ENCODE measurements at regions not wholly inside any gene's neighbourhood (a gene's known extent, or its start where the extent isn't known, plus 50 kb on each side); places are given as distances from the start of the nearest gene placed in this dataset.

GRCh38 chrX:13927175-13927574 is 102.5 kb downstream of the GEMIN8 start:
- Histone ChIP-seq H3K4me2 (no peak overlapping the region), H3K4me3 (ENCODE audit: low read depth in 2 of 2, low read length in 1 of 2) (no peak overlapping the region), H3K79me2 (ENCODE audit: insufficient read depth) (no peaks in the 10 kb centered on the region), H3K27me3 (ENCODE audit: insufficient read depth) (no peaks in the 10 kb centered on the region; the same call in 1 of the 2 replicates), H3K27ac (ENCODE audit: low read depth in 2 of 2, low read length in 1 of 2) (no peak overlapping the region), H3K9me3 (no peaks in the 10 kb centered on the region), H3F3A (replicated peaks; ENCODE audit: insufficient read depth) (no peaks in the 10 kb centered on the region), H3K9me2 (no peaks in the 10 kb centered on the region), H3K4me1 (ENCODE audit: control insufficient read depth in 1 of 2, insufficient read depth in 2 of 2, low read depth in 1 of 2, low read length in 1 of 2) (no peaks in the 10 kb centered on the region), H3K9ac (no peak overlapping the region), H2AFZ (ENCODE audit: low read depth) (no peak overlapping the region), H3K36me3 (replicated peaks in 1 of 2; ENCODE audit: control insufficient read depth in 1 of 2, insufficient read depth in 2 of 2, low read length in 1 of 2) (no peaks in the 10 kb centered on the region), H4K20me1 (ENCODE audit: insufficient read depth) (no peaks in the 10 kb centered on the region)
- WGBS (ENCODE audit: low lambda C conversion rate): 38% methylated on average over 2 of the region's 2 CpGs
- ChIA-PET CTCF (interaction anchor here (1.9 kb wide), 1 partner anchor 10 kb away, joined by 5 read pairs; no protein-coding TSS in a partner anchor), POLR2A (no interaction called here)
- no peak for DNase-seq
- TF ChIP-seq FOSL2 (IDR thresholded peaks at IDR 0.05; ENCODE audit: borderline replicate concordance, low read depth) (no peak), RCOR1 (IDR thresholded peaks at IDR 0.05; ENCODE audit: low read length) (no peak)
- TF ChIP-seq, protein P1, sequence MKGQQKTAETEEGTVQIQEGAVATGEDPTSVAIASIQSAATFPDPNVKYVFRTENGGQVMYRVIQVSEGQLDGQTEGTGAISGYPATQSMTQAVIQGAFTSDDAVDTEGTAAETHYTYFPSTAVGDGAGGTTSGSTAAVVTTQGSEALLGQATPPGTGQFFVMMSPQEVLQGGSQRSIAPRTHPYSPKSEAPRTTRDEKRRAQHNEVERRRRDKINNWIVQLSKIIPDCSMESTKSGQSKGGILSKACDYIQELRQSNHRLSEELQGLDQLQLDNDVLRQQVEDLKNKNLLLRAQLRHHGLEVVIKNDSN (IDR thresholded peaks at IDR 0.05; ENCODE audit: borderline replicate concordance, low read depth): no peak
- TF ChIP-seq, protein P2, sequence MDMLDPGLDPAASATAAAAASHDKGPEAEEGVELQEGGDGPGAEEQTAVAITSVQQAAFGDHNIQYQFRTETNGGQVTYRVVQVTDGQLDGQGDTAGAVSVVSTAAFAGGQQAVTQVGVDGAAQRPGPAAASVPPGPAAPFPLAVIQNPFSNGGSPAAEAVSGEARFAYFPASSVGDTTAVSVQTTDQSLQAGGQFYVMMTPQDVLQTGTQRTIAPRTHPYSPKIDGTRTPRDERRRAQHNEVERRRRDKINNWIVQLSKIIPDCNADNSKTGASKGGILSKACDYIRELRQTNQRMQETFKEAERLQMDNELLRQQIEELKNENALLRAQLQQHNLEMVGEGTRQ (IDR thresholded peaks at IDR 0.05; ENCODE audit: borderline replicate concordance, low read depth, low read length): no peak

- POLR2A ChIA-PET: no interaction called here
- 48% methylated on average over 5 of the region's 5 CpGs for WGBS (ENCODE audit: low lambda C conversion rate)
- CTCF ChIA-PET: no interaction called here
Measured at GRCh38 chrX:13923845-13924244, 105.8 kb downstream of the GEMIN8 start.

More at GRCh38 chrX:13923845-13924244, 105.8 kb downstream of the GEMIN8 start:
- Histone ChIP-seq H3K36me3 (replicated peaks in 1 of 2; ENCODE audit: control insufficient read depth in 1 of 2, insufficient read depth in 2 of 2, low read length in 1 of 2) (no peaks in the 10 kb centered on the region), H3K4me1 (ENCODE audit: control insufficient read depth in 1 of 2, insufficient read depth in 2 of 2, low read depth in 1 of 2, low read length in 1 of 2) (no peaks in the 10 kb centered on the region), H3K27ac (ENCODE audit: low read depth in 2 of 2, low read length in 1 of 2) (no peak overlapping the region), H3K9ac (no peak overlapping the region), H3K79me2 (ENCODE audit: insufficient read depth) (no peaks in the 10 kb centered on the region), H3K9me3 (no peaks in the 10 kb centered on the region), H3F3A (replicated peaks; ENCODE audit: insufficient read depth) (no peaks in the 10 kb centered on the region), H4K20me1 (ENCODE audit: insufficient read depth) (no peaks in the 10 kb centered on the region), H3K27me3 (ENCODE audit: insufficient read depth) (no peaks in the 10 kb centered on the region; the same call in 1 of the 2 replicates), H3K9me2 (no peaks in the 10 kb centered on the region), H3K4me3 (ENCODE audit: low read depth in 2 of 2, low read length in 1 of 2) (no peak overlapping the region), H3K4me2 (no peak overlapping the region), H2AFZ (ENCODE audit: low read depth) (no peak overlapping the region)
- DNase-seq: no peak
- TF ChIP-seq MXI1 (IDR thresholded peaks at IDR 0.05; ENCODE audit: low read depth, low read length) (no peak), RFX5 (IDR thresholded peaks at IDR 0.05; ENCODE audit: low read length) (no peak), FOXJ3 (CRISPR knock-in tag; IDR thresholded peaks at IDR 0.05) (no peak), RAD21 (IDR thresholded peaks at IDR 0.05; ENCODE audit: low read length) (0 out of 2 replicates have a peak, but pooled peaks have one; percentile 7), JUND (IDR thresholded peaks at IDR 0.05) (no peak), CTCF (IDR thresholded peaks at IDR 0.05) (no peak)

Data from SK-N-SH (cell line).